ENCODE measurements at regions not wholly inside any gene's neighbourhood (a gene's known extent, or its start where the extent isn't known, plus 50 kb on each side); places are given as distances from the start of the nearest gene placed in this dataset.

- TF ChIP-seq POLR2AphosphoS5 (IDR thresholded peaks at IDR 0.05; ENCODE audit: insufficient read depth in 1 of 2, low read depth in 1 of 2) = no peak
- TF ChIP-seq, protein P1, sequence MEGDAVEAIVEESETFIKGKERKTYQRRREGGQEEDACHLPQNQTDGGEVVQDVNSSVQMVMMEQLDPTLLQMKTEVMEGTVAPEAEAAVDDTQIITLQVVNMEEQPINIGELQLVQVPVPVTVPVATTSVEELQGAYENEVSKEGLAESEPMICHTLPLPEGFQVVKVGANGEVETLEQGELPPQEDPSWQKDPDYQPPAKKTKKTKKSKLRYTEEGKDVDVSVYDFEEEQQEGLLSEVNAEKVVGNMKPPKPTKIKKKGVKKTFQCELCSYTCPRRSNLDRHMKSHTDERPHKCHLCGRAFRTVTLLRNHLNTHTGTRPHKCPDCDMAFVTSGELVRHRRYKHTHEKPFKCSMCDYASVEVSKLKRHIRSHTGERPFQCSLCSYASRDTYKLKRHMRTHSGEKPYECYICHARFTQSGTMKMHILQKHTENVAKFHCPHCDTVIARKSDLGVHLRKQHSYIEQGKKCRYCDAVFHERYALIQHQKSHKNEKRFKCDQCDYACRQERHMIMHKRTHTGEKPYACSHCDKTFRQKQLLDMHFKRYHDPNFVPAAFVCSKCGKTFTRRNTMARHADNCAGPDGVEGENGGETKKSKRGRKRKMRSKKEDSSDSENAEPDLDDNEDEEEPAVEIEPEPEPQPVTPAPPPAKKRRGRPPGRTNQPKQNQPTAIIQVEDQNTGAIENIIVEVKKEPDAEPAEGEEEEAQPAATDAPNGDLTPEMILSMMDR (IDR thresholded peaks at IDR 0.05) = no peak
- TF ChIP-seq POLR2A (IDR thresholded peaks at IDR 0.05) = no peak
Observed at GRCh38 chr11:95625164-95625900, 164.2 kb downstream of the FAM76B start.
